CD4-positive, alpha-beta T cell treated with Interleukin-4 for 4 hours (primary cell): ENCODE measurements at regions not wholly inside any gene's neighbourhood (a gene's known extent, or its start where the extent isn't known, plus 50 kb on each side); places are given as distances from the start of the nearest gene placed in this dataset.

Experiments
- DNase-seq: peaks from one replicate; pipeline ENCODE4 v3.0.0-alpha.2; 2020

DNA sequence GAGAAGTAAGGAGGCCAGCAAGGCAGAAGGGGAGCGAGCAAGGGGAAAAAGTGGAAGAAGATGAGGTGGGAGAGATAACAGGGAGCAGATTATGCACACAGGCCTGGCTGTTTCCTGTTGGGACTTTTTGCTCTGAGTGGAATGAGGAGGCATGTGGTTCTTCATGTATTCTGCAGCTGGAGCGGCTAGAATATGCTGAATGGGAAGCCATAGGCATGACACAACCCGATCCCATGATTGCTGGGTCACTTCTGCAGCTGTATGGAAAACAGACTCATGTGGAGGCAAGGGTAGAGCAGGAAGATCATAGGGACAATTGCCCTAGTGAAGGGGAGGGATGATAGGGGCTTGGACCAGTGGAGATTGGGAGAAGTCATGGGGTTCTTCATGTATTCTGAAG, 206.0 kb upstream of the SUCLG2 start:
- DNase-seq: no peak

DNA sequence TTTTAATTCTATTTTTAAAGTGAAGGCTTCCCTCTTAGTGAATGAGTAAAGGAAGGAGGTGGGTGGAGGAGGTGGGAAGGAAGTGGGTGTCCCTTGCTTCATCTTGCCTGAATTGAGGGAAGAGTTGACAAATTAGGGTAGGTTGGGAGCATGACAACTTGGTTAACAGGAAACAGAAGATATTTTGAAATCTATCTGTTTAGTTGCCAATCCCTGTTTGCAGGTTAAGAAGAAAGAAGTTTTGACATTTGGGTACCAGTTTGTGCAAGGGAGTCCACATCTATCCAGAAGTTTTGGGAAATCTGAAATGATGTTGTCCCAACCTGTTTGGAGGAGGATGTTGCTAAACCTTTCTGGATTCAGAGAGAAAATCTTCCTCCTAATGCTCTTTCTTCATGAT, 204.1 kb upstream of the SUCLG2 start:
- no peak for DNase-seq

DNA sequence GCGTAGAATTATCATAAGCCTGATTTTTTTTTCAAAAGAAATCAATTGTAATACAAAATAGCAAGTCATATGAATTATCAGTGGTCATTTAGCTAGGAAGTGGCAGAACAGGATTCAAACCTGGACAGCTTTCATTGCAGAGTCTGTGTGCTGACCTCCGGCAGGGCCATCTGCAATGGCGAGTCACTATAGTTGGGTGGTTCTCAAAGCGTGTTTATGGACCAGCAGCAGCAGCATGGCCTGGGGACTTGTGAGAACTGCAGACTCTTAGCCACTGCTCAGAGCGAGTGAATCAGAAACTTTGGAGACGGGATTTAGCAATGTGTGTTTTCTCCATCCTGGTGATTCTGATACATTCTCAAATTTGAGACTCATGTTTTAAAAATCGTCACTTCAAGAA, 202.3 kb upstream of the SUCLG2 start:
- no peak for DNase-seq

DNA sequence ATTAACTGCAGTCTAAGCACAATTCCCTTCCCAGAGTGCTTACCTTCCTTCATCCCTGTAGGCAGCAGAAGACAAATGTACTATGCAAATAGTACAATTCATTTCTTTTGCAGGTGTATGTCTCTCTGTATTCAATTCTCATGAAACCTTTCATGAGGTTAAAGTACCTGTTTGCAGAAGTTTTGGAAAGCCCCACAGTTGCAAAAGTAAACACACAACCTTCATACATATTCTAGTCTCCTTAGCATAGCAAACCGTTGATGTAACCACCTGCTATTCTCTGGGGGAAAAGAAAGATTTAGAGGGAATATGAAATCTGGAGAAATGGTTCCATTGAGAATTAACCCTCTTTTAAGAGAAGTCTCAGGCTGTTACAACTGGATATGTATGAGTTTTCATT, 200.3 kb upstream of the SUCLG2 start:
- DNase-seq: no peak

DNA sequence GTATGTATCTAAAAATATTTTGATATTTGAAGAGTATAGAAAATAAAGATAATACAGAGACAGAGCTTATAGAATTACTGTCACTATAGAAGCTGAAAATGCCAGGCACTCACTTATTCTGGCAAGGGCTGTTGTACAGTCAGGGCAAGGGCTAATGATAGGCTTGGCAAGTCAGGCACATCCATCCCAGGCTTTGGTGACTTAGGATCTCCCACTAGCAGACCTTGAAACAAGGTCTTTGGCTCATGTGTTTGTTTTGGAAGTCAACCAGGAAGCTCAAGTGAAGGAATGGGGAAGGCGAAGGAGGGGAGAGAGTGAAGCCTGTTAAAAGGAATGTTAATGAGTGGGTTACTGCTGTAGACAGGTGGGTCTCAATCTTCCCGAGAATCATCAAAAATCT, 199.1 kb upstream of the SUCLG2 start:
- DNase-seq: no peak

DNA sequence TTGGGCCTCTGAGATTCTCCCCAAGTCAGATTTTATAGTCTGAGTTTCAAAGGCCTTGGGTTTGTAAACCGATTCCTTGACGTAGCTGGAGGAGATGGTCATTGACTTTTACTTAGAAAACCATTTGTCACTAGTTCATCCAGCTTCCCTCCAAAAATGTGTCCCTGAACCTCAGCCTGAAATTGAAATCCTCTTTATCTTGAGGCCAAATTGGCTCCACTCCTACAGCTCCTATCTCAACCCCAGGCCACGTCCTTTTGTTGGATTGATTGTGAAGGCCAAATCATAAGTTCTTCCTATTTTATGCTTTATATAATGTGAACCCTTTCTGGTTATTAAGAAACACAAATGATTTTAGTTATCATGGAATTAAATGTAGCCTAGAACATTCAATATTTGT, 193.9 kb upstream of the SUCLG2 start:
- DNase-seq: no peak

DNA sequence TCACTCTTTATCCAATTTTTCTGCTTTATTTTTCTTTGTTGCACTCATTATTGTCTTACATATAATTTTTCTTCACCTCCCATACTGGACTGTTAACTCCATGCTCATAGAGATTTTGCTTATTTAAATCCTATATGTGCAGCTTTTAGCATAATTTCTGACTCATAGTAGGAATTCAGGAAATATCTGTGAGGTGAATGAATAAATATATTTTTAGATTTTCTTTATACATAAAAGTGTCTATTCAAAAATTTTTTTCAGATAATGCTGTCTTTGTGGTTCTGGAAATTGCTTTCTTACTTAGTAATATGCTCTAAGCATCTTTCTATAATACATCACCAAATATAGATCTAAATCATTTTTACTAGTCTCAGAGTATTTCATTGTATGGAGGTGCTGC, 191.8 kb upstream of the SUCLG2 start:
- DNase-seq: no peak

DNA sequence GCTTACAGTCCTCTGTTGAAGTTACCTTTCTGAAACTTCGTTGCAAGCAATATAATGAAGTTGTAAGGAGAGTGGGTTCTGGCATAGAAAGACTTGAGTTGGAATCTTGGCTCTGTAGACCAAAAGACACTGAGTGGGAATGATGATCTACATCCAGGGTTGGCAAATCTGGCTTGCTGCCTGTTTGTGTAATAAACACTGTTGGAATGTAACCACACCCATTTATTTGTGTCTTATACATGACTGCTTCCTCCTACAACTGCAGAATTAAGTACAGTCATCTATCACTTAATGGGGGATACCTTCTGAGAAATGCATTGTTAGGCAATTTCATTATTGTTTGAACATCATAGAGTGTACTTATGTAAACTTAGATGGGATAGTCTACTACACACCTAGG, 178.4 kb upstream of the SUCLG2 start:
- DNase-seq: no peak

DNA sequence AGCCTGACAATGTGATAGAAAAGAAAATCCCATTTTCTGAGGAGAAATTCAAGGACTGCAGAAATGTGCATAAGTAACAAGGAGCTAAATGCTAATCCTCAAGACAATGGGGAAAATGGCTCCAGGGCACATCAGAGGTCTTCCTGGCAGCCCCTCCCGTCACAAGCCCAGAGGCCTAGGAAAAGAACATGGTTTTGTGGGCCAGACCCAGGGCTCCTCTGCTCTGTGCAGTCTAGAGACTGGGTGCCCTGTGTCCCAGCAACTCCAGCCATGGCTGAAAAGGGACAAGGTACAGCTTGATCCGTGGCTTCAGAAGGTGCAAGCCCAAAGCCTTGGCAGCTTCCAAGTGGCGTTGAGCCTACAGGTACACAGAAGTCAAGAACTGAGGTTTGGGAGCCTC, 176.8 kb upstream of the SUCLG2 start:
- no peak for DNase-seq

DNA sequence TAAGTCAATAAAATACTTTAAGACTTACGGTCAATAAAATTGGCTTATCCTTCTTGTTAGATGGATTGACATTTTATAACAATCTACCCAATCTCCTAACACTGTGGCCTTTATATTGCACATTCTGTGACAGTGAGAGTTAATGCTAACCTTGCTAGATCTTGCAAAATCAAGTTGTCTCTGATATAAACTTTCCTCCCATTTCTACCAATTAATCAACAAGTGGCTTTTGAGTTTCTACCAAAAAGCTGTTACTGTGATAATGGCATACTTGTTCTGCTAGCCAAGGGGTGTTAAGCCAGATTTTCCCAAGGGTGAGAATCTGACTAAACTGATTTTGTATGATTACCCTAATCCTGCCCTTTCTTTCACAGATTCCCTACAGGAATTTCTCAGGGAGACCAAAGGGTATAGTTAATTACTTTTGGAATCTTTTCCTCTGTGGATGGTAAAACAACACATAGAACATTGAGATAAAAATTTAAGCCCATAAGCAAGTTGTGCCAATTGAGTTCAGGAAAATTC, 174.1 kb upstream of the SUCLG2 start:
- DNase-seq: no peak

DNA sequence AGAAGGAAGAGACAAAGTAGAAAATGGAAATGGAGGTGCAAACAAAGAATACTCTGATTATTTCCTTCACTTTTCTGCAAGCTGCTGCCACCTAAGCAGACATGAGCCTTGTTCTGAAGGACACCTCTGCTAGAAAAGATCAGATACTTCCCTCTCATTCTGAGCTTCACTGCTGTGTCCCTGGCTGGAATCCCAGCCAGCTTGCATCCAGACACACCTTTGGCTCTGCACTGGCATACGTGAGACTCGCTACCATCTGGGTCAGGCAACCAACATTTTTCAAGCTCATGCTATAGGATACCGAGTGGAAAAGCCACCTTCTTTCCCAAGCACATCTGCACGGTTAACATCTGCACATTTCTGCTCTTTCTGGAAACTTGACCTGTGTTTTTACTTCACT, 166.7 kb upstream of the SUCLG2 start:
- no peak for DNase-seq

DNA sequence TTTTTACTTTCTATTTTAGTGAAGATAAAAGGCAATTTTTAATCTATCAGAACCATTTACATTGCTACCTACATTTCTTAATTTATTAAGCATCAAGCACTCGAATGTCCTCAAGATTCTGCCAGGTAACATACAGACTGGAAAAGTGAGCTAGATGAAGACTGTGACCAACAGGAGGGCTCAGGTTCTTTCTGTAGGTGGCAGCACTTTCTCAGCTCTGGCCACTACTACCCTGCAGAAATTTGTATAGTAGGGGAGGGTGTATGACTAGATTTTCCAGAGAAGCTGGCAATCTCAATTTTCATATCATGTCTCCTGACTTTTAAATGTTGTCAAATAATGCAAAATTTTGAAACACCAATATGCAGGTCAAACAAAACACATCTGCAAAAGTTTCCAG, 165.0 kb upstream of the SUCLG2 start:
- DNase-seq: peak; percentile 1

DNA sequence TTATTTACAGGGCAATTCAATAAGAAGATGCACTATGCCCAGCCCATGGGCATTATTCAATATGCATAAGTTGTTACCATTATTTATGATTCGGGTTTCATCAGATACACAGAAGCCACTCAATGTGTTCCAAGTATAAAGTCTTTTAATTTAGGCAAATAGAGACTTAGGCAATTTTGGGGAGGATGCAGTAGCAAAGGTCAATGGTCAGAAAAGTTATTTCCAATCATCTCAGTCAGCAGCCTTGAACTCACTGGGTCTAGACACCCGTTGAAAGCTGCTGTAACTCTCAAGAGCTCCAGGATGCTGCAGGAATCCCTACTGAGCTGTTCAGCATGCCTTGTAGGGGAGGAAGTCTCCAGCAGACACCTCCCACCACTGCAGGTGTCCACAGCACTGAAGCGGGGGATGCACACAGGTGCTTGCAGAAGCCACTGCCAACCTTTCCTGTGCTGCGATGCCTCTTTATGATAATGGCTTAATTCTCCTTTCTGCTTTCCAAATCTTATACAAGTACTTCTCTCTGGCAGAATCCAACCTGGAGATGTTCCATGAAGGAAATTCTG, 155.0 kb upstream of the SUCLG2 start:
- DNase-seq: no peak

DNA sequence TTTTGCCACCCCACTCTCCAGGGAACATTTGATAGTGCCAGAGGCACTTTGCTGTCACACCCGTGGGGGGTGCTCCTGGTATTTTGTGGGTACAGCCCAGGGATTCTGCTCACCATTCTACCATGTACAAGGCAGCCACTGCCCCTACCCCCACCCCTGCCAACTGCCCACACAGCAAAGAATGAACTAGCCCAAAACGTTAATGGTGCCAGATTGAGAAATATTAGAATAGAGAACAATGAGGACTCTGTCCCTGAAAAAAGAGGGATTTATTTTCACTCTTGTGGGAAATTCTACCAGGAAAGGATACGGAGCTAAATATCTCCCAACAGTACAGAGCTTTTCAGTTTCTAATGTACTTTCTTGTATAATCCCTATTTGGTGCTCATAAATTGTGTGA, 154.5 kb upstream of the SUCLG2 start:
- no peak for DNase-seq

DNA sequence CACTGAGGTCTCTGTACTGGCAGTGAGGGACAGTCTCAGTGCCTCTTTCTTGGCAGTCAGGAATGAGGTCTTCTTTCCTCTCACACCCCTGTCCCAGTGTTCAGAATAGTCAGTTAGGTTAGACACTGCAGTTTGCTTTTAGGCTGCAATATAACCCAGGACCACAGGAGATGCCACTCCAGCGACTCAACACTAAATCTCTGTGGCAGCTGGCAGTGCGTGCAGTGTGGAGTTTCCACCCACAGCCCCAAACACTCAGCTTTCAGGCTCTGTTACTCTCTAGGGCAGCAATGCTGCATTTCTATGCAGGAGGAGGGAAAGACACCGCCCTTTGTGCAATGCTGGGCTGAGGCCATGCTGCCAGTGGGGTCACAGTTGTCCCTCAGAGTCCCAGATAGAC, 150.2 kb upstream of the SUCLG2 start:
- DNase-seq: no peak

DNA sequence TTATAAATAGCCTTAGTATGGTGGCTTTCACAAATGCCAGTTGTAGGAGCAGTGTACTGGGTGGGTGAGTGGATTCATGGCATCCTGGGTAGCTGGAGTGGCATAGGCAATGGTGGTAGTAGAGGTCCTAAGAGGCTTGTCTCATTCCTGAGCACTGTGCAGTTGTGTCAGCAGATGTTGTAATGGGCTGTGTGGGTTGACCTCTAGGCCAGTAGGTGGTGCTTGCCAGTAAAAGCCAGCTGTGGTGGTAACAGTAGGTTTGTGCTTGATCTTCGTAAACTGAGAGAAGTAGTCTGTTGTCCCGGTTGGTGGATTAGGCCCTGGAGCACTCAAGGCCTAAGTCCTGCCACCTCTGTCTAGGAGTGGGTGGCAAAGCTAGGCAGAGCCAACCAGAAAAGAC, 149.7 kb upstream of the SUCLG2 start:
- DNase-seq: no peak

DNA sequence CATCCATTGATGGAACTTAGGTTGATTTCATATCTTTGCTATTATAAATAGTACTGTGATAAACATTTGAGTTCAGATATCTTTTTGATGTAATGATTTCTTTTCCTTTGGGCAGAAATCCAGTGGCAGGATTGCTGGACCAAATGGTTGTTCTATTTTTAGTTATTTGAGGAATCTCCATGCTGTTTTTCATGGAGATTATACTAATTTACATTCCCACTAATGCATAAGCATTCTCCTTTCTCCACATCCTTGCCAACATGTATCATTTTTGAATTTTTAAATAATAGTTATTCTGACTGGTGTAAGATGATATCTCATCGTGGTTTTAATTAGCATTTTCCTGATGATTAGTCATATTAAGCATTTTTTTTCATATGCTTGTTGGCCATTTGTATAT, 144.0 kb upstream of the SUCLG2 start:
- DNase-seq: no peak

DNA sequence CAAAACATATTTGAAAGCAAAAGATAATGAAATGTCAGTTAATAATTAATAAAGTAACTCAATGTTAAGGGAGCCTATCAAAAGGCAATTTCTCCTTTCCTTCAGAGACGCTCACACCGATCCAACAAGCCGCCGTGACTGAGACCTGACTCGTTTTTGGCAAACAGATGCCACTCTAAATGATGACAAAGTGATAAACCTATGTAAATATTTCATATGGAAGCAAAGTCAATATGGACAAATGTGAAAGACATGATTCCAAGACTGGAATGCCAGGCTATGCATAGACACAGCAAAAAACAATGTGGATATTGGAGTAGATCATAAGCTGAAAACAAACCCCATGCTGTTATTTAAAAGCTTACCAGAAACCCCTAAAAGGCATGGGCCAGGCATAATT, 137.2 kb upstream of the SUCLG2 start:
- DNase-seq: no peak

DNA sequence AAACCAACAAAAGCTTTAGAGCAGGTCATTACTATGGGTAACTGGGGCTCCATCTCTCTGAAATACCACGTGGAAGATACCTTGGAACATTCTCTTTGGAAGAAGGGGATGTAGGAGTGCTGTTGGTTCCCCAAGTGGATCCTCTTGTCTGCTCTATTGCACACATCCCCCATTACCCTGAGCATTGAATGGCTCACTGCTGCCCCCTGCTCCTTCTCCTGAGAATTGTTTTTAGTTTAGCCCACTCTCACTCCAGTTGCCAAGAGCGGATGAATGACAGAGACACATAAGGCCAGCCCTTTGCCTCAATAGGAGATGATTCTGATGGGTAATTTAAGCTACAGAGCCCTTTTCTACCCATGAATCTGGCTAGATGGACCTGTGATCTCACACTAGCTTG, 135.6 kb upstream of the SUCLG2 start:
- peak; percentile 69 for DNase-seq

DNA sequence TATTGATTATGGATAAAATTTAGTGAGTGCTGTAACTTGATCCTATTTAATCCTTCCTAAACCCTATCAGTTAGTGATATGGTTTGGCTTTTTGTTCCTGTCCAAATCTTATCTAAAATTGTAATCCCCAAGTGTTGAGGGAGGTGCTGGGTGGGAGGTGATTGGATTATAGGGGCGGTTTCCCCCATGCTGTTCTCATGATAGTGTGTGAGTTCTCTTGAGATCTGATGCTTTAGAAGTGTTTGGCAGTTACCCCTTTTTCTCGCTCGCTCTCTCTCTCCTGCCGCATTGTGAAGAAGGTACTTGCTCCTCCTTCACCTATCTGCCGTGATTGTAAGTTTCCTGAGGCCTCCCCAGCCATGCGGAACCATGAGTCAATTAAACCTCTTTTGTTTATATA, 134.0 kb upstream of the SUCLG2 start:
- DNase-seq: no peak

DNA sequence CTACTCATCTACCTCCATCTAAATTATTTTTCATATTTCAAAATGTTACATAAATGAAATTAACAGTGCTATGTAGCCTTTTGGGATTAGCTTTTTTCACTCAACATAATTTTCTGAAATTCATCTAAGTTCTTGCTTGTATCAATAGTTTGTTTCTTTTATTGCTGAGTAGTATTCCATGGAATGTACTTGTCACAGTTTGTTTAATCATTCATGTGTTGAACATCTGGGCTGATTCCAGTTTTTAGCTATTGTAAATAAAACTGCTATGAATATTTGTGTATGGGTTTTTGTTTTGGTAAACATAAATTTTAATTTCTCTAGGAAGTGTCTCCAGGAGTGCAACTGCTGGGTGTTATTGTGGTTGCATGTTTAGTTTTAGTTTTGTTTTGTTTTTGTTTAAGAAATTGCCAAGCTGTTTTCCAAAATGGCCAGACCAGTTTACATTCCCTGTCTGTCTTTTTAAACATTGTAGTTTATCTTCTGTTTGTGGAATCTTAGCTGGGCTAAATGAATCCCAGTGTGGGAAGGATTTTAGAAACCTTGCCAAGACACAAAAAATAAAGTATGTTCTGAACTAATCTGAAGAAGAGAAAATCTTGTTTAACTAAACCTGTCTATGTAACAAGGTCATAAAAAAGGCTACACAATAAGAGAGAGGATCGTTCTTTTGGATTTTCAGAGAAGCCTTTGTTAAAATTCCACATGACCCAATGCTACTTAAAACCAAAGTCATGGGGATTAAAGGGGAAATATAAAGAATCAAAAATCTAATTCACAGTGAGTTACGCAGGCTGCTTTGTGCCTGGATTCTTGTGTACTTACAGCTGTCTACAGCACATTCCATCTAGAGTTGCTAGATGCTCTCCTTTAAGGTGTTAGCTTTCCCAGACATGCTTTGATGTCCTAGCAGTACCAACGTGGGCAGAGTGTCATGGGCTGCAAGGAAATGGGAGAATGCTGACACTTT, 129.2 kb upstream of the SUCLG2 start:
- DNase-seq: no peak

DNA sequence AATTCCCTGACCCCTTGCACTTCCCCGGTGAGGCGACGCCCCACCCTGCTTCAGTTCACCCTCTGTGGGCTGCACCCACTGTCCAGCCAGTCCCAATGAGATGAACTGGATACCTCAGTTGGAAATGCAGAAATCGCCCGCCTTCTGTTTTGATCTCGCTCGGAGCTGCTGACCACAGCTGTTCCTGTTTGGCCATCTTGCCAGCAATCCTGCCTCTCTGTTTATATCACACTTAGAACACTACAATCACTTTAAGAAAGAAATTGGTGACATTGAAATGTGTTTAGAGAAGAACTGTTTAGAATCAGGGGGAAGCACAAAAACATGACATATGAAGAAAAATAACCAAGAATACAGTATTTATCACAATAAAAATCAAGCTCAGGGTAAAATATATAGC, 127.5 kb upstream of the SUCLG2 start:
- DNase-seq: no peak

DNA sequence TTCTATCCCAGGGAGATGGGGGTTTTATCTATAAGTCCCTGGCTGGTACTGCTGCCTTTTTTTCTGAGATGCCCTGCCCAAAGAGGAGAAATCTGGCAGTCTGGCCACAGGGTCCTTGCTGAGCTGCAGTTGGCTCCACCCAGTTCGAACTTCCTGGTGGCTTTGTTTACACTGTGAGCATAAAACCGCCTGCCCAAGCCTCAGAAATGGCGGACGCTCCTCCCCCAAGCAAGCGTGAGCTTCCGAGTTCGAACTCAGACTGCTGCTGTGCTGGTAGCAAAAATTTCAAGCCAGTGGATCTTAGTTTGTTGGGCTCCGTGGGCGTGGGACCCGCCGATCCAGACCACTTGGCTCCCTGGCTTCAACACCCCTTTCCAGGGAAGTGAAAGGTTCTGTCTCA, 126.8 kb upstream of the SUCLG2 start:
- DNase-seq: no peak

DNA sequence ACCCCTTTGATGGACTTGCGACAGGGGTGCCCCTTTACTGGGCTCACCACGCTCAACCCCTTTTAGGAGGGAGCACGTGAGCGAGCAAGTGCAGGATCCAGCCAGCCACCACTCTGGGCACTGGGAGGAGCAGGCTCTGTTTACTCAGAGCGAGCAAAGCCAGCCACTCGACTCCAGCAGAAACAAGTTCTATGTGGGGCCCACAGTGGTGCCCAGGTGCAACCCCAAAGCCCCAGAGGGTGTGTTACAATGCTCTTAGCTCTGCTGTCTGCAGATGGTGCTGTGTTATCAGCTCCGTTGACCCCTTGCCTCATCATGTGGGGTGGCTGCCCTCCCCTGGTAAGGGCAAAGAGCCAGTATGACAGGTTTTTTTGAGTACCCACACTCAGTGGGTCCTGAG, 120.3 kb upstream of the SUCLG2 start:
- no peak for DNase-seq

DNA sequence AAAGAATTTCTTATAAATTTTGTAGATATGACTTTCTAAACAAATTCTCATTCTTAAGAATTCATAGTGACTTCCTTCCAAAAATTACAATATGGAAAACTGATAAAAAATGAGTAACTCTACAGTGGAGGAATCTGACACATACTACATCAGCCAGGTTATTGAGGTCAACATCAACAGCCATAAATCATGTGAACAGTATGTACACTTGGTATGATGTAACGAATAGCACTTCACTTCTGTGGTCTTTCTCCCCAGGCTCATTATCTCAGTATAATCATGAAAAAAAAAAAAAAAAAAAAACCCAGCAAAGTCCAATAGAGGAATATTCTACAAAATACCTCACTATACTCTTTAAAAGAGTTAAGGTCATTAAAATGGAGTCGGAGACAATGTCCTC, 111.2 kb upstream of the SUCLG2 start:
- DNase-seq: no peak
